AG09319 (cell line): ENCODE measurements at regions not wholly inside any gene's neighbourhood (a gene's known extent, or its start where the extent isn't known, plus 50 kb on each side); places are given as distances from the start of the nearest gene placed in this dataset.

ENCODE experiments used
- DNase-seq: peaks from one replicate; pipeline ENCODE4 v3.0.0-alpha.2; 2010; ENCODE audit warnings: low read depth; ENCODE audit errors: extremely low read depth
- TF ChIP-seq, protein P1 (sequence below): IDR thresholded peaks from 2 replicates; pipeline ENCODE4 v1.5.1; 2011; ENCODE audit warnings: low read depth, mild to moderate bottlenecking, inconsistent platforms, low read length, moderate library complexity

DNA sequence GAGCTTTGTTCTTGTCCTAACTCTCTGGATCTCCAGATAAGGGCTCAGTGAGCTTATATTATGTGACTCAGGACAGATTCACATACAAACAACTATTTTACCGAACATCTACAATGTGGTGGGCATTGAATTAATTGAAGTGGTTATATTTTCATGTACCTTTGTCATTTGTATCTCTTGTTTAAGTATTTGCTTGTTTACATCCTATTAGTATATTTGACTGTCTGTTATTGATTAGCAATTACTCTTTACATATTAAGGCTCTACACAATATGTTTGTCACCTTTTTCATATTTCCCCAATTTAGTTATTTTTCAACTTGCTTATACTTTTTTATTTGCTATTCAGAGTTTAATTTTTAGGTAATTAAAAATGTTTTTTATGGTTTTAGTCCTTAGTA, 222.4 kb downstream of the TFAP2C start:
- no peak for DNase-seq
- TF ChIP-seq, protein P1, sequence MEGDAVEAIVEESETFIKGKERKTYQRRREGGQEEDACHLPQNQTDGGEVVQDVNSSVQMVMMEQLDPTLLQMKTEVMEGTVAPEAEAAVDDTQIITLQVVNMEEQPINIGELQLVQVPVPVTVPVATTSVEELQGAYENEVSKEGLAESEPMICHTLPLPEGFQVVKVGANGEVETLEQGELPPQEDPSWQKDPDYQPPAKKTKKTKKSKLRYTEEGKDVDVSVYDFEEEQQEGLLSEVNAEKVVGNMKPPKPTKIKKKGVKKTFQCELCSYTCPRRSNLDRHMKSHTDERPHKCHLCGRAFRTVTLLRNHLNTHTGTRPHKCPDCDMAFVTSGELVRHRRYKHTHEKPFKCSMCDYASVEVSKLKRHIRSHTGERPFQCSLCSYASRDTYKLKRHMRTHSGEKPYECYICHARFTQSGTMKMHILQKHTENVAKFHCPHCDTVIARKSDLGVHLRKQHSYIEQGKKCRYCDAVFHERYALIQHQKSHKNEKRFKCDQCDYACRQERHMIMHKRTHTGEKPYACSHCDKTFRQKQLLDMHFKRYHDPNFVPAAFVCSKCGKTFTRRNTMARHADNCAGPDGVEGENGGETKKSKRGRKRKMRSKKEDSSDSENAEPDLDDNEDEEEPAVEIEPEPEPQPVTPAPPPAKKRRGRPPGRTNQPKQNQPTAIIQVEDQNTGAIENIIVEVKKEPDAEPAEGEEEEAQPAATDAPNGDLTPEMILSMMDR, result no peak

DNA sequence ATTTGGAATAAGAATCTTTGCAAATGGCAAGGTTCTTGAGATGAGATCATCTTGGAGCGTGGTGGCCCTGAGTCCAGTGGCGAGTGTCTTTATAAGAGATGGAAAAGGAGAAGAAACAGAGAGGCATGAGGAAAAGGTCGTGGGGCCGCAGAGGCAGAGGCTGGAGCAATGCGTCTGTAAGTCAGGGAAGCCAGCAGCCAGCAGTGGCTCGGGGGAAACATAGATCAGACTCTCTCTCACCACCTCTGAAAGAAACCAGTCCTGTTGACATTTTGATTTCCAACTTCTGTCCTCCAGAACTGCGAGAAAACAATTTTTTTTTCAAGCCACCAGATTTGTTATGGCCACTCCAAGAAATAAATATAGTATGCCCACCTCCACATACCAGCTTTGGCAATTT, 226.6 kb downstream of the TFAP2C start:
- TF ChIP-seq, protein P1, result no peak
- DNase-seq, result no peak

DNA sequence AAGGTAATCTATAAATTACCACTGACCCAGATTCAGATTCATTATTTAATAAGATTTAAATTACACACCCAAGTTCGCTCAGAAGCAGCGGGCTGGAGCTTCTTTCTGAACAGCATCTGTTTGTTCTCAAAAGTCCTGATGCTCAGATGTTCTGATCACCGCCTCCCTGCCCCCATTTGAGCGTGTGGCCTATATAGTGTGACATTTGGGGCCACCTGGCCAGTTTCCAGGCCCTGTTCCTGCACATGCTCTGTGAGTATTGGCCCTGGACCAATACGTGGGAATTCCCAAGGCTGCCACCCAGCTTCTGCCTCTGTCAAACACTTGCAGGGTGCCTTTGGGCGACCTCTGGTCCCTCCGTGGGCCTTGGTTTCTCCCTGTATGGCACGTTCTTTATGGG, 228.8 kb downstream of the TFAP2C start:
- DNase-seq, result no peak
- TF ChIP-seq, protein P1, result no peak

DNA sequence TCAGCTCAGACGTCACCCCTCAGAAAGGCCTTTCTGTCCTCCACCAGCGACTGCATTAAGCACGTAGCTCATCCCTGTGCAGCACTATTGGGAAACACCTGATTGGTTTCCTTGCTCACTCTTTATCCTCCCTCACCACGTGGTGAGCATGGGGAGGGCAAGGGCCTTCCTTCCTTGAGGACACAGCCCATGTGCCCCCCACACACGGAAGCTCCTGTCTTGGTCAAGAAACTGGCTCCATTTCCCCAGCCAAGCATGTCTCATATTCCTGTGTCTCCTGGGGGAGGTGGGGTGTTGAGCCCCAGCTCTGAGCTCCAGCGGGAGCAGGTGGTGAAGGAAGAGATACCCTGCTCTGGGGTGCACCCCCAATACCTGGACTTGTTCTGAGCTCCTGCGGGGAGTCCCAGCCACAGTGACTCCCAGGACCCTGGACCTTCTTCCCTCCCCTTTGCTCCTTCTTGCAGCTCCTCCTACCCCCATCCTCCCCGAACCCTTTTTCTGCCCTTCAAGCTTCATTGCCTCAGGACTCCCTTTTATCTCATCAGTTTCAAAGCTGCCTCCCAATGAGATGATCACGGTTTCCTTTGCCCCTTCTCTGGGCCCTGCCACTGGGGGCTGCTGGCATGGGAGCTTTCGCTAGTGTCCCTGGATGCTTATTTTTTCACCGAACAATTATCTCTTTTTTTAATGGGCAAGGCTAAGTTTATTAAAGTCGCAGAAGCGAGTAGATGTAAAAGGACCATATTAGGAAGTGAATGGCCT, 230.1 kb downstream of the TFAP2C start:
- TF ChIP-seq, protein P1, result no peak
- DNase-seq, result no peak

DNA sequence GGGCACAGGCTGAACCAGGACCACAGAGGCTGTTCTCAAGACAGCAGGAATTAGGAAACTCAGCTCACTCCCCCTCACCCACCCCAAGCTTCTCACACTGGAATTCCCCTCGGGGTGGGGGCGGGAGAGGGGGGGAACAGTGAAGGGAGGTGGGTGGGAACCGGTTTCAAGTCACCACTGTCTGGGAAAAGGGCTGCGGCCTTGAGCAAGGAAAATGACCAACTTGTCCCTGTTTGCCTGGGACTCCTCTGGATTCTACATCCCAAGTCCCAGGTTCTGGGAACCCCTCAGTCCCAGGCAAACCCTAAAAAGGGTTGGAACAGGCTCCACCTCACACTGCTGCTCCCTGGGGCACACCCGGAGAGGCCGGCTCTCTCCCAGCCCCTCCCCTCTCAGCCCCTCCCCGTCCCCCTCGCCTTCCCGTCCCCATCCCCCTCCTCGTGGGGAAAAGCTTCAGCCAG, 230.7 kb downstream of the TFAP2C start:
- DNase-seq, result no peak
- TF ChIP-seq, protein P1, result no peak

DNA sequence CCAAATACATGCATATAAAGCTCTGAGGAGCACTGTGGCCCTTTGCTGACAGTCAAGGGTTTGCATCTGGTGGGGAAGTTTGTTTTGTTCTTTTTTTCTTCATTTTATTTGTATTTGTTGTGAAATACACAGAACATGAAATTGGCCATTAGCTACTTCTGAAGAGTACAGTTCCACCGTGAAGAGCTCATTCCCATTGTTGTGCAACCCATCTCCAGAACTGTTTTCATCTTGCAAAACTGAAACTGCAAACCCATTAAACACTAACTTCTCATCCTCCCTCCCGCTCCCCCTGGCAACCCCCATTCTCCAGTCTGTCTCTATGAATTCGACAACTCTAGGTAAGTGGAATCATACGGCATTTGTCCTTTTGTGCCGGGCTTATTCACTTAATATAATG, 231.3 kb downstream of the TFAP2C start:
- DNase-seq, result no peak
- TF ChIP-seq, protein P1, result no peak

DNA sequence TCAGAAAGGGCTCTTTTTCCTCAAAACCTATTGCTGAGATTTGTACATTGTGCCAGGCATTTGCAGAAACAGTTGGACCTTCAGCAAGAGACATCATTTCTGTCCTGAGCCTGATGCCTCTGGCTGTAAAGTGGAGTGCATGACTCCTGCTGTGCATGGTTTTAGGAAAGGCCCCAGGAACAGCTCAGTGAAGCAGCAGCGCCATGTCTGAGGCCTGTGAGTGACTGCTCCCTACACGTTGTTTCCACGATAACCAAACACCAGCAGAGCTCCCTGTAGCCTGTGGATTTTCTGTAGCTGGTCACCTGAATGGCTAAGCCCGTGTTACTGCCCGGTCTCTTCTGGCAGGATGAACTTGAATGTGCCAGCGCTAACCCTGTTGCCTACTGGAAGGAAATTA, 232.5 kb downstream of the TFAP2C start:
- TF ChIP-seq, protein P1, result no peak
- no peak for DNase-seq
